HG02973 (cell line): ENCODE measurements at regions not wholly inside any gene's neighbourhood (a gene's known extent, or its start where the extent isn't known, plus 50 kb on each side); places are given as distances from the start of the nearest gene placed in this dataset.

ENCODE experiments used
- ATAC-seq: cut with Tn5 transposase; IDR thresholded peaks from one replicate; pipeline ENCODE4 v1.9.1; 2021; ENCODE audit warnings: moderate library complexity; ENCODE audit not compliant: unreplicated experiment

DNA sequence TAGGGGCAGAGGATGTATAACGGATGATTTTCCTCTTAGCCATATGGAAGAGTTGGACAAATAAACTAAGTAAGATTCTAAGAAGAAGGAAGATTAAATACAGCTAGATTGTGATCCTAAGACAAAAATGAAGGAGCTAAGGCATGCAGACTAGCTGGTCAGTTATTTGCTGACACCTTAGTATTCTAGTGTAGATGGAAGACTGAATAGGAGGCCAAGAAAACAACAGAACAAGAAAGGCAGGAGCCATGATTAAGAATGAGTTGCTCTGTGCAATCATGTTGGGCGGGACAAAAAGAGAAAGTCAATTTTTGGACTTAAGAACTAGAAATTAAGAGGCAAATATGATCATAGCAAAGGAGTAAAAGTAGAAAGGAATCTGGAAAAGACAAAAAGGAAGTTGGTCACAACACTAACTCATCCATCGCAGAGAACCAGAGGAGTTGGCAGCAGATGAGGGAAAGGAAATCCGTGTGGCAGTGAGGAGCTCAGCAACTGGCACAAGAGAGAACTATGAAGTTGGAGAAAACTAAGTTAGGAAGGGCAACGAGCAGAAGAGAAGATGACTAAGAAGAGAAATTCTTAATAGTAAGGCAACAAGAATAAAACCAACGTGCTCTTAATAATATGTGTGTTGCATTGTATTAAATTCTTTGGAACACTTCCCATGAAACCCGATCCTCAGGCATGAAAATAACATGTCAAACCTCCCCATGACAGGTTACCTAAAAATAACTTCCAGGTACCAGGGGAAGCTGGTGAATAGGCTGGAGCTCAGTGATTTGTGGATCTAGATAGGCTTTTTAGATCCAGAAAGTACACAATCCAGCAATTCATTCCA is 234.4 kb downstream of the LTN1 start:
- ATAC-seq = no peak

DNA sequence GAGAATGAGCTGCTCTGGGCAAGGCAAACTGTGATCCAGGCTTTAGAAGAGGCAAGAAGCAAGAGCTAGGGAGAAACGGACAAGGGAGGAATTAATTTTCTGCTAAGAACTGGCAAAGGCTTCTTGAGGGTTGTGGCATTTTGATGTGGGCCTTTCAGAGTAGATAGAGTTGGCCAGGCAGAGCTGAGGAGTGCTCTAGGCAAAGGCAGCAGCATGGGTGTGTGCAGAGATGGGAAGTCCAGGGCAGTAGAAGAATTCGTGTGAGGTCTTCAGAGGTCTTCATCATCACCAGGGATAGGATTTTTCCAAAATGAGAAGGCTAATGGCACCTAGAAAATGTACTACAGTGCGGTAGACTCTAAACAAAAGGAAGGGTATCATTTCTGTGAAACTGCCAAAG is 237.8 kb downstream of the LTN1 start:
- ATAC-seq = no peak

DNA sequence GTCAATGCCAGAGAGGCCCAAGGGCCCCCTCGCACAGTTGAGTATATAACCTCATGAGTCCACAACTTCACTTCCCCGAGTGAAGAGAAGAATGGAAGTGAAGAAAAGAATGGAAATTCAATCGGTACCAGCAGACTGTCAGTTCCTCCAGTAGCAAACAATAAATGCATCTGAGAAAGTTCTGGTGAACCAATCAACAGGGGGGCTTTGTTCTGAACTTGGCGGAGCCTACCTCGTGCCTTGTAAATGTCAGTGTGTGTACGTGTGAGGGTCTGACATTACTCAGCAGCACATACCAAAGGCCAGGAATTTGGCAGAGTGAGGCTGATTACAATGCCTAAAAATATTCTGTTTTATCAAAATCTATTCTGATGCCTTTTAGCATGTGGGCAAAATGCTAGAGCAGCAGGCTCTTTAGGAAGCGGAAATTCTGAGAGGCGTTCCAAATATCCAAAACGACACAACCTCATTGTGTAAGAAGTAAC is 238.5 kb downstream of the LTN1 start:
- ATAC-seq = no peak

DNA sequence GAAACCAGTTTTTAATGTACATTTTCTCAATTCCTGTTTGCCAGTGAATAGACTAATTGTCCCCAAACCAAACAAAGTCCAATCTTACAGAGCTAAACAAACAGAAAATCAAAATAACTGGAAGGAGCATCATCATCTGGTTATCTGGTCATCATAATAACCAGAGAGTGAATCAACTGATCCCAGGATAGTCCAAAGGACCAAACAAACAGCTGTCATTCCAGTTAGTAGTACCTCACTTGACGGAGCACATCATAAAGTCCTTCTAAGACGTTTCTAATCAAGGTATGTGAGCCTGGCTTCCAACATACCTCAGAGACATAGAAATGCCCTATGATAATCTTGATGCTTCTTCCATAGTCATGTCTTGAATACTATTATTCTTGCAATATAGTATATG is 240.5 kb downstream of the LTN1 start:
- no peak for ATAC-seq

DNA sequence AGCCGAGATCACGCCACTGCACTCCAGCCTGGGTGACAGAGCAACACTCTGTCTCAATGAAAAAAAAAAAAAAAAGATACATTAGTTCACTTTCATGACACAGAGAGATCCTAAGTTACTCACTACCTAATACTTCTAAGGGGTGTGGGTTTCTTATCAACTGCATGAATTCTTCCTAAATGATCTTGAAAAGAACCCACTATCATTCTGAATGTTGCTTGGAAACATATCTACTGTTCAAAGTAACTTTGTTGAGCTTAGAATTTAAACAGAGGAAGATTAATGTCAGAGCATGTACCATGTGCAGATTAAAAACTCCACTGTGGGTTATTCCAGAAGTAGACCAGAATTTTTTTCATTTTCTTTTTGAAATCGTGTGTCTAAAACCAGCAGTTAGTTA is 241.5 kb downstream of the LTN1 start:
- no peak for ATAC-seq

DNA sequence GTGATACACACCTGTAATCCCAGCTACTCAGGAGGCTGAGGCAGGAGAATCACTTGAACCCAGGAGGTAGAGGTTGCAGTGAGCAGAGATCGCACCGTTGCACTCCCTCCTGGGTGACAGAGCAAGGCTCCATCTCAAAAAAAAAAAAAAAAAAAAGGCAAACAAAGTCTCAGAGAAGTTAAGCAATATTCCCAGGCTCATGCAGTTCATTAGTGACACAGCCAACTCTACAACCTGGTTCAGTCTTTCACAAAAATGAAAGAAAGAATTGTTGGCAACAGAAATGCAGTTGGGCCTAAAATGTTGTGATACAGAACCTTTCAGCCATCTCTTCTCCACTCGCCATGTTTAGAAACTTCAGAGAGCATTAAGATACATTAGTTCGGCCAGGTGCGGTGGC is 242.1 kb downstream of the LTN1 start:
- no peak for ATAC-seq

DNA sequence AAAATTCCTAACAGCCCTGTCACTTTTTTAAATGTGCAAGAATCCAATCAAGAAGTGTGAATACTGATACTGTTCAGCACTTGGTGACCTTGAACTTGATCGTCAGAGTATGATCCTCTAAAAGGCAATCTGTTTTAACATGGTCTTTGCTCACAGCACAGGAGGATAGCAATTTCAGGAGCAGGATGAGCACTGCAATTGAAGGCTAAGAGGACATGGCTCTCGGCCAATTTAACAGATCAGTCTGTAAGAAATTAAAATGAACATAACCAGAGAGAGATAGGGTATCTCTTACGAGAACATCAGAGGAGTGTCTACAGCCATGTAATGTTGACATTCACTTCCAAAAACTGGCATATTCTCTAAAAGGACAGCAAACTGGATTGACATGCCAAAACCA is 243.1 kb downstream of the LTN1 start:
- ATAC-seq = no peak

DNA sequence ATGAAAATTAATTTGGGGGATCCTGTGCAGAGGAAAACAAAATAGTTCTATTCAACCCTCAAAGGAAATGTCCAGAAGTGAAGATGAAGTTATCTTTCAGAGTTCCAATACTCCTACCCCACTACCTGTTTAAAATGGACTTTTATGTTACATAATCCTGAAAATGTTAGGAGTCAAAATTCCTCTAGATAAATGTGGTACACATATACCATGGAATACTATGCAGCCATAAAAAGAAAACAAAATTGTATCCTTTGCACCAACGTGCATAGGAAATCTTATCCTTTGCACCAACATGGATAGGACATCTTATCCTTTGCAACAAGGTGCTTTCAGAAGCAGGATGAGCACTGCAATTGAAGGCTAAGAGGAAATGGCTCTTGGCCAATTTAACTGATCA is 245.2 kb downstream of the LTN1 start:
- ATAC-seq = no peak

DNA sequence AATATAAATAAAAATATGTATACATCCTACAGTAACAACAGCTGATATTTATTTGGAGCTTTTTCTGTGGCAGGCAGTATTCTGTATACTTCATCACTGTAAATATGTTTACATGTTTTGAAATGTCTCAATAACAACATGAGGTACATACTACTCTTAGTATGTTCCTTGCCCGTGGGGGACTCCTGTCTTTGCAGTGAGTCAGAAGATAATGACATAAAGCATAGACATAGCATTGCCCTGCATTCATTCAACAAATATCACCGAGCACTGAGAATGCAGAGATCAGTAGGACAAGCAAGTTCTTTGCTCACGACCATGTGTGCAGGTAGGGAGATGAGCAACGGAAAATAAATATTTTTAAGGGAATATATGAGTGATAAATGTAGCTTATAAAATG is 246.5 kb downstream of the LTN1 start:
- no peak for ATAC-seq

DNA sequence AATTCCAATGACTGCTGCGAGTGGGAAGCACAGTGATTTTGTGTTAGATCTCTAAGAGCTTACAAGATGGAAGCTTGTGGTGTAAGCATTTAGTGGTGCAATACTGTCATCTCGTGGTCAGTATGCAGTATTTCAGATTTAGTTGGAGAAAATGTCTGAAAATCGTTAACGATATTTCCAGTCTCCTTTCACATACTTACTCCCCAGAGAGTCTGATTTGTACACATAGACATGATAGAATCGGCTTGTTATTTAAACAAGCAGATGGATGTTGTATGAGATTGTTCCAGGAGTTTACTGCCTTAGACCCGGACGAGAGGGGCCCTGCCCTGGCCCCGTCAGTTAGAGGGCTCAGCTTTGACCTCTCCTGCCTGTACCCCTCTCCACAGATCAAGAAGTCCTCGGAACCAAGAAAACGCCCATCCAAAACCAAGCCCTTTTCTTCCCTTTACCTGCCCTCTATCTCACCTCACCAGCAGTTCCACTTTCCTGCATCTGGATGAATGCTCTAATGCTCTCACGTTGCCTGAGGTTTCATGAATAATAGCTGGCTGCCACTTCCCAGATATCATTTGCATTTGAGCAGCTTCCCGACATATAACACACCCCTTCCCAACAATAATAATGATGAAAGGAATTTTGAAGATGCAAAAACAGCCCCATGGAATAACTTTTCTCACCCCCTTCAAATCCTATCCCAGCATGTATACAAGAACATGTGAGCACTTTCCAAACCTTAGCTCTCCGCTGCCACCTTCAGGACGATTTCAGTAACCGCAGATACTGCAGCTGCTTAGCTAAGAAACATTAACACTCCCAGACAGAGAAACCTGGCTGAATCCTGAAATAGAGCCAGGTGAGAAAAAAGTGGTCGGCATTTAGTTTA is 247.3 kb downstream of the LTN1 start:
- peak; percentile 86 for ATAC-seq

DNA sequence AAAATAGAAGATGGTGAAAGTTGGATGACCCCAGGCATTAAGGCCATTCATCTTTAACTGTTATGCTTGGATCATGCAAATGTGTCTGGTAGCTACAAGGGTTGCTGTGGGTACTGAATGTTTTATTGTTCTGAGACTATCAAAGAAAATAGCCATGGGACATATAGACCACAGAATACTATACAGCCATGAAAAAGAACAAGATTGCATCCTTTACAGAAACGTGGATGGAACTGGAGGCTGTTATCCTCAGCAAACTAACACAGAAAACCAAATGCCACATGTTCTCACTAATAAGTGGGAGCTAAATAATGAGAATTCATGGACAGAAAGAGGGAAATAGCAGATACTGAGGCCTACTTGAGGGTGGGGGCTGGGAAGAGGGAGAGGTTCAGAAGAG is 249.0 kb downstream of the LTN1 start:
- ATAC-seq = no peak

DNA sequence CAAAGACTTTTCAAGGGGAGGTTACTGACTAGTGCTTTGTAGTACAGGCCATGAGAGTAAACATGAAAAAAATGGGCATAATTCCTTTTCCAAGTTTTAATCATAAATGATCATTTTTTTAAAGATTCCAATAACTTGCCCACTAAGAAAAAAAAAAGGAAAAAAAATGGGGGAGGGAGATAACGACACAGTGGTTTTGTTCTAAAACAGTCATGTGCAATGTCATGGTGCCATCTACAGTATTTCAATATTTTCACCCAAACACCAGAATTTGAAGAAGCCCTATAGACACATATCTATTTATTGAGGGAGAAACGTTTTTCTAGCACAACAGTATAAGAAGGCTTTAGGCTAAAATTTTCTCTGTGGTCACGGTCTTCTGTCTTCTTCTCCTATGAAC is 250.2 kb downstream of the LTN1 start:
- no peak for ATAC-seq

DNA sequence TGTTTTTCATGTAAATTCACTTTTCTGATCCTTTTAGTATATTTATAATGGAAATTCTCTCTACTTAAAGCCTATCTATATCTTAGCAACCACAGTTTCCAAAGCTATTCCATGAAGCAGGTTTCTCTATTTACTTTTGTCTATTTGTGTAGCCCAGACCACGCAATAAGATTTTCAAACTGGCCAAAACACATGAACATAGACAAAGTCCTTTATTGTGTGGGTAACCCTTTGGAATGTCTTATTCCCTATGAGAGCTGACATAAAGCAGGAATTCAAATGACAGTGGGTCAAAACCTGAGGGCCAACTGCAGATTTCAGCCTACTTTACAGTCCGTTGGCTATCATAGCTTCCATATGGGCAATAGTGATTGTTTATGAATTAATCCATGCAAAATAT is 252.6 kb downstream of the LTN1 start:
- ATAC-seq = no peak

DNA sequence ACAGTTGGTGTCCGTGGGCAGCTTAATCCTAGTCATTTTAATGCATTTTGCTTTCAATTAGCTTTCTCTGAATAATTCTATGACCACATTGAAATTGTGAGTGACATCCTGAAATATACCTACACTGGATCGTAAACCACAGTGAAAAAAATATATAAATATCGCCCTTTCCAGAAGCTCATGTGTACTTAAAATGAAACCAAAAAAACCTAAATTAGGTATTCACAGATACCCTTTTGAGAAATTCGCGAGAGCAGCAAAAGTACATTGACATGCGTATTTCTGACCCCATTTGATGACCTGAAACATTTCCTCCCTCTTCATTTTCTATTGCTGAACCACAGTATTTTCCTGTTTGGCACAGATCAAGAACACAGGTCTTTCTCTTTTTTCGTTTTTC is 253.8 kb downstream of the LTN1 start:
- no peak for ATAC-seq

DNA sequence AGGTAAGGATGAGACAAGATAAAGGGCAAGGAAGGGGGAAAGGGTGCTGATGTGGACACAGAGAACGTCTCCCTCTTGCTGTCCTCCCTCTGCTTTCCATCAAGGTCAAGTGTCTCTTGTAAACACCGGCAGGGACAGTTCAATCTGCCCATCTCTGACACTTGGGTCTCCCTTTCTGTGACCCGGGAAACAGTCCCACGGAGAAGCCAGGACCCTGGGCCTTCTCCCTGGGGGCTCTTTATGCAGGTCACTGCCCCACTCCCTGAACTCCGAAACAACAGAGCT is 254.3 kb downstream of the LTN1 start:
- ATAC-seq = no peak

DNA sequence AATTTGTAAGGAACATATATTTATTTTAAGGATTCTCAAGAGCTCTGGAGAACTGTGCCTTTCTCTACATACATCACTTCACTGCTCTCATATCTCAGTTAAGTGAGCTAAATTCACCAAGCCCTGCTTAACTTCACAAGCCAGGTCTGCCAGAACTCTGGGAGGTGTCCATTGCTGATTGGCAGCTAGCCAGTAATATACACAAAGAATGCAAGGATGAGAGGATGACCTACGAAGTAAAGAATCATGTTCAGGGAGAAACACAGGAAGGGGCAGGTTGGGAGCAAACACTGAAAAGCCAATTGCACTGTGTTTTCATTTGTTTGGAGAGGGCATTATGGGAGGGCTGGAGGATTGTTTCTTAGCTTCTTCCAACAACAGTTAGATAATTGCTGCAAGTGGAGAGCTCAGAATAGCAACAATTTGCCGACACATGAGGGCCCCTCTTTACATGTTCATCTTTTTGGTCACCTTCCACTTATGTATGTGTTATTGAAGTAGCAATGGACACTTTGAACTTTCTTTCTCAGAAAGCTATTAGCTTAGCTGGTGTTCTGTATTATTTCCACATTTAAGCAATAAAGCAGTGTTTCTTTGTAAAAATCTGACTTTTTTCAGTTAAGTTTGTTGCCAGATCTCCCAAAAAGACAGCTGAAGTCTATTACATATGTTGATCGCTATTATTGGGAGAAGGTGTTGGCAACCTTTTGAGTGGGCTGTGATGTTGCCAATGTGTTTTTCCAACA is 254.8 kb downstream of the LTN1 start:
- no peak for ATAC-seq

DNA sequence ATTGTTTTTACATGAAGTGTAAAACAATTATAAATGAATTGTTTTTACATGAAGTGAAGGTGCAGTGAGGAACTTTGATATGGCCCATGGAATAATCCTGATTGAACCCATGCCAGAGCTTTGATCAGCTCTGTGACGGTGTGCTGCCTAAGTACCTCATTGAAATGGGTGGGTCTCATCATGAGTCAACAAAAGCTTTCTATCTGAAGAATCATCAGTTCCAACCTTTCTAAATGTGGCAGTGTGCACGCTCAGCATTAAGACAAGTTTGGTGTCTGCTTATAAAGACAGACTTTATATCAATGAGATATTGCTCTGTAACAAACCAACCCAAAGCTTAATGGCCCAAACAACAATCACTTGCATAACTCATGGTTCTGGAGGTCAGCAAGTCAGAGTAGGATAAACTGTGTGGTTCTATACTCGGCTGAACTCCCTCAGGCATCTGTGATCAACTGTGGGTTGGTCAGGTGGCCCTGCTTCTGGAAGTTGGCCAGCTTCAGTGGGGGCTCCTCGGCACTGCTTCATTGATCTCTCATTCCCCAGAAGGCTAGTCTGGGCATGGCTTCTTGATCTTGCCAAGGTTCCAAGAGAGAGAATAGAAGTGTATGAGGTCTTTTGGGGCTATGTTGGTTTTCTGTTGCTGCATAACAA is 258.0 kb downstream of the LTN1 start:
- ATAC-seq = no peak

DNA sequence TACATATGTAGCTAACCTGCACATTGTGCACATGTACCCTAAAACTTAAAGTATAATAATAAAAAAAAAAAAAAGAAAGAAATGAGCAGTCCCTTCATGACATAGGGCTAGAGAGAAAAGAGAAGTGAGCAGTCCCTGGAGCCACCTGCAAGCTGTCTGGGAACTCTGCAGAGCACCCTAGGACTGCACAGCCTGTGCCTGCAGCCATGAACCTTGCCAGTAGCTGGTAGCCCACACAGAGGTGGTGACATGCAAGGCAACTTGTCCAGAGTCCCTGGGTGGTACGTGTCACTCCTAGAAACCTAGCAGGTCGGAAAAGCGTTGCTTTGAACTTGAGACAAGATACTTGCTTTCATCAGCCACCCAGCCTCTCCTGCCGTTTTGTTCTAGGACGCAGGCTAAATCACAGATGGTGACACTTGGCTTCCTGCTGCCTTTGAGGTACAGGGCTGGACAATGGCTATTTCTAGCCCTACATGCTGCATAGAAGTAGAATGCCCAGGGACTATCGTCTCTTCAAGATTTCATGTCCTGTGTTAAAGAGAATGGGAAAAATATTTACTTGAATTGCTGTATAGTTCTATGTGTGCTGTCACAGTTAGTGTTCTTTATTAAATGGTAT is 260.9 kb downstream of the LTN1 start:
- ATAC-seq = no peak

DNA sequence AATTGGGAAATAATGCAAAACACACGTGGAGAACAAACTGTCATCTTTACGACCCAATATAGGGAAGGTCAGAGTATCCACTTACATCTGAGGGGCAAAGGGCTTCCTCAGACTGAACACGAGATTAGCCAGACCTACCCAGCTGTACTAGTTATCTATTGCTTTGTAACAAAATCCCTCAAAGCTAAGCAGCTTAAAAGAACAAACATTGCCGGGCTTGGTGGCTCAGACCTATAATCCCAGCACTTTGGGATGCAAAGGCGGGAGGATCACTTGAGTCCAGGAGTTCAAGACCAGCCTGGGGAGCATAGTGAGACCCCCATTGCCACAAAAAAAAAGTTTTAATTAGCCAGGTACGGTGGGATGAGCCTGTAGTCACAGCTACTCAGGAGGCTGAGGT is 262.8 kb downstream of the LTN1 start:
- no peak for ATAC-seq

DNA sequence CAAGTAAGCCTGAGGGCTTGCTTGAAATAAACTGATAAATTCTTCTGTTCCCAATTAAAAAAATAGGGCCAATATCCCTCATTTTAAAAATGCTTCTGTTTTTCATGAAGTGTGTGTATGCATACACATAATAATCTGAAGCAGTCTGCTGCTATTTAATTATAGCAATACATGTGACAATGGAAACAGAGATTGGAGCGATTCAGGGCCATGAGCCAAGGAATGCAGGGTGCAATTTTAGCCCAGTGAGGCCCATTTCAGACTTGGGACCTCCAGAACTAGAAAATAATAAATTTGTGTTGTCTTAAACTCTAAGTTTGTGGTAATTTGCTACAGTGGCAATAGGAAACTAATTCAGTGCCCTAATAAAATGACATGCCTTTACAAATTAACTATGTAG is 264.9 kb downstream of the LTN1 start:
- ATAC-seq = no peak

DNA sequence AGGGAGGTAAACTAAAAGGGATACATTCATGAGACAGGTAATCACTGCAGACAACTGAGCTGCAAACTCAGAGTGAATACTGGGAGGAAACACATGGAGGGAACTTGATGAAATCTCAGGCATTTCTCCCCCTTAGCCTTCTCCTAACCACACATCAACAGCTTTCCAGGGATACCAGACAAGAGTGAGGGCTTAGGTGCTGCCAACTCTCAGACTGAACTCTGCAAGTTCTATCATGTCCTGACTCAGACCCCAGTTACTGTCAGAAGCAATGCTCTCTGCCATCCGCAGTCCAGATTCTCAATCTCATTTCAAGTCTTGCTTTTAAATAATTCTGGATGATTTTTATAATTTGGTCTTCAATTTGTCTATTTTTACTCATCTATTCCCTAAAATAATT is 267.3 kb downstream of the LTN1 start:
- no peak for ATAC-seq
